PC-9 (cell line): ENCODE measurements at regions not wholly inside any gene's neighbourhood (a gene's known extent, or its start where the extent isn't known, plus 50 kb on each side); places are given as distances from the start of the nearest gene placed in this dataset.

Experiments
- BruUV-seq: library from RNA; stranded (reverse); fragments of 400-500 nt; replicated peaks from 2 replicates; lab custom pipeline; 2021; lab: Mats Ljungman, UMichigan
- CTCF ChIA-PET: fragments of 300-600 bp; sonication (Branson Sonifier 250); formaldehyde crosslinking; loops from one replicate; lab custom pipeline; 2022; ENCODE audit warnings: antibody characterized with exemption; lab: Charles Lee
- POLR2A ChIA-PET: fragments of 300-600 bp; sonication (Branson Sonifier 250); formaldehyde crosslinking; loops from one replicate; lab custom pipeline; 2022; ENCODE audit warnings: antibody characterized with exemption; ENCODE audit not compliant: unreplicated experiment; lab: Charles Lee
- DNase-seq, 2 experiments: peaks; one replicate each; pipeline versions ENCODE4 v3.0.0 to v3.0.0-alpha.2; 2015 to 2022; ENCODE audit warnings: mixed read lengths in 1 of 2
- H2AFZ ChIP-seq: fragments of 200-600 bp; sonication (generic); 2 replicates; pipeline ENCODE4 v1.8.1; 2017; ENCODE audit warnings: antibody characterized with exemption
- H3F3A ChIP-seq: fragments of 200-600 bp; sonication (generic); 2 replicates; pipeline ENCODE4 v1.8.1; 2017; ENCODE audit warnings: antibody characterized with exemption, mild to moderate bottlenecking, low read depth; ENCODE audit not compliant: insufficient read depth
- H3K27ac ChIP-seq: fragments of 200-600 bp; sonication (generic); 2 replicates; pipeline ENCODE4 v1.6.1; 2016; ENCODE audit warnings: mixed run types
- H3K27me3 ChIP-seq: fragments of 200-600 bp; sonication (generic); 2 replicates; pipeline ENCODE4 v1.6.1; 2016; ENCODE audit warnings: low read depth, mixed run types; ENCODE audit not compliant: insufficient read depth
- H3K36me3 ChIP-seq: fragments of 200-600 bp; sonication (generic); 2 replicates; pipeline ENCODE4 v1.6.1; 2016; ENCODE audit warnings: low read depth, mixed run types
- H3K4me1 ChIP-seq: fragments of 200-600 bp; sonication (generic); replicated peaks from 2 replicates; pipeline ENCODE4 v1.6.1; 2016; ENCODE audit warnings: mixed run types; ENCODE audit not compliant: insufficient read depth
- H3K4me2 ChIP-seq: fragments of 200-600 bp; sonication (generic); 2 replicates; pipeline ENCODE4 v1.6.1; 2017; ENCODE audit warnings: mixed run types
- H3K4me3 ChIP-seq: fragments of 200-600 bp; sonication (generic); 2 replicates; pipeline ENCODE4 v1.6.1; 2016; ENCODE audit warnings: mixed run types
- H3K79me2 ChIP-seq: fragments of 200-600 bp; sonication (generic); 2 replicates; pipeline ENCODE4 v1.6.1; 2017; ENCODE audit warnings: low read depth, mixed run types
- H3K9me2 ChIP-seq: fragments of 200-600 bp; sonication (generic); 2 replicates; pipeline ENCODE4 v1.8.1; 2017; ENCODE audit warnings: mild to moderate bottlenecking; ENCODE audit not compliant: insufficient read depth
- H3K9me3 ChIP-seq: fragments of 200-600 bp; sonication (generic); 2 replicates; pipeline ENCODE4 v1.8.1; 2016; ENCODE audit warnings: low read depth; ENCODE audit not compliant: insufficient read depth
- H4K20me1 ChIP-seq: fragments of 200-600 bp; sonication (generic); 2 replicates; pipeline ENCODE4 v1.8.1; 2017; ENCODE audit not compliant: insufficient read depth
- EZH2 ChIP-seq: fragments of 200-600 bp; sonication (generic); IDR thresholded peaks from 2 replicates; pipeline ENCODE4 v1.8.0; 2017; ENCODE audit warnings: antibody characterized with exemption, low read depth
- intact Hi-C: fragments of 100-400 bp; cut with micrococcal nuclease; formaldehyde crosslinking; loops from one replicate; pipeline ENCODE4 v1.10.0; 2022; ENCODE audit not compliant: unreplicated experiment
- TF ChIP-seq, protein P1 (sequence below): fragments of 200-600 bp; sonication (generic); conservative IDR thresholded peaks from 2 replicates; pipeline ENCODE4 v1.6.1; 2017; ENCODE audit warnings: mixed run types, antibody characterized with exemption, mild to moderate bottlenecking, moderate library complexity

- H3K27ac ChIP-seq, result no peak overlapping the region
- H2AFZ ChIP-seq, result no peak overlapping the region
- H4K20me1 ChIP-seq, result no peaks in the 10 kb centered on the region
- no peak for TF ChIP-seq EZH2
- TF ChIP-seq, protein P1, sequence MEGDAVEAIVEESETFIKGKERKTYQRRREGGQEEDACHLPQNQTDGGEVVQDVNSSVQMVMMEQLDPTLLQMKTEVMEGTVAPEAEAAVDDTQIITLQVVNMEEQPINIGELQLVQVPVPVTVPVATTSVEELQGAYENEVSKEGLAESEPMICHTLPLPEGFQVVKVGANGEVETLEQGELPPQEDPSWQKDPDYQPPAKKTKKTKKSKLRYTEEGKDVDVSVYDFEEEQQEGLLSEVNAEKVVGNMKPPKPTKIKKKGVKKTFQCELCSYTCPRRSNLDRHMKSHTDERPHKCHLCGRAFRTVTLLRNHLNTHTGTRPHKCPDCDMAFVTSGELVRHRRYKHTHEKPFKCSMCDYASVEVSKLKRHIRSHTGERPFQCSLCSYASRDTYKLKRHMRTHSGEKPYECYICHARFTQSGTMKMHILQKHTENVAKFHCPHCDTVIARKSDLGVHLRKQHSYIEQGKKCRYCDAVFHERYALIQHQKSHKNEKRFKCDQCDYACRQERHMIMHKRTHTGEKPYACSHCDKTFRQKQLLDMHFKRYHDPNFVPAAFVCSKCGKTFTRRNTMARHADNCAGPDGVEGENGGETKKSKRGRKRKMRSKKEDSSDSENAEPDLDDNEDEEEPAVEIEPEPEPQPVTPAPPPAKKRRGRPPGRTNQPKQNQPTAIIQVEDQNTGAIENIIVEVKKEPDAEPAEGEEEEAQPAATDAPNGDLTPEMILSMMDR, result no peak
- no peak for DNase-seq
- H3K9me3 ChIP-seq, result no peaks in the 10 kb centered on the region
- no peaks in the 10 kb centered on the region for H3K9me2 ChIP-seq
- no peaks in the 10 kb centered on the region for H3K4me1 ChIP-seq
- POLR2A ChIA-PET, result no interaction called here
- H3K4me2 ChIP-seq, result no peak overlapping the region
- H3K36me3 ChIP-seq, result no peaks in the 10 kb centered on the region
- BruUV-seq, result no TSS peak
- H3F3A ChIP-seq, result no peaks in the 10 kb centered on the region
- CTCF ChIA-PET, result no interaction called here
- H3K79me2 ChIP-seq, result no peaks in the 10 kb centered on the region
- intact Hi-C loops, result no loop called here
- no peak overlapping the region for H3K4me3 ChIP-seq
- no peaks in the 10 kb centered on the region for H3K27me3 ChIP-seq
Measured at GRCh38 chr1:199362996-199363395, 664.5 kb upstream of the NR5A2 start.

DNA sequence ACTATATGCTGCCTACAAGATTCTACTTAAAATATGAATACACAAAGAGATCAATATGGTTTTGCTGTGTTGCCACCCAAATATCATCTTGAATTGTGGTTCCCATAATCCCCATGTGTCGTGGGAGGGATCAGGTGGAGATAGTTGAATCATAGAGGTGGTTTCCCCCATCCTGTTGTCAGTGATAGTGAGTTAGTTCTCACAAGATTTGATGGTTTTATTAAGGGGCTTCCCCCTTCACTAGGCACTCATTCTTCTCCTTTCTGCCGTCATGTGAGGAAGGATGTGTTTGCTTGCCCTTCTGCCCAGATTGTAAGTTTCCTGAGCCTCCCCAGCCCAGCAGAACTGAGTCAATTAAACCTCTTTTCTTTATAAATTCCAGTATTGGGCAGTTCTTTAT, 654.4 kb upstream of the NR5A2 start:
- H3K4me2 ChIP-seq, result no peak overlapping the region
- ChIA-PET CTCF (no interaction called here), POLR2A (no interaction called here)
- no peak for DNase-seq
- no peaks in the 10 kb centered on the region for H4K20me1 ChIP-seq
- H3K4me1 ChIP-seq, result no peaks in the 10 kb centered on the region
- H3K36me3 ChIP-seq, result no peaks in the 10 kb centered on the region
- no peak overlapping the region for H2AFZ ChIP-seq
- H3K4me3 ChIP-seq, result no peak overlapping the region
- no peaks in the 10 kb centered on the region for H3F3A ChIP-seq
- no peaks in the 10 kb centered on the region for H3K79me2 ChIP-seq
- peaks cover 4% of the 10 kb centered on the region; the same call in 1 of the 2 replicates for H3K9me3 ChIP-seq
- no TSS peak for BruUV-seq
- TF ChIP-seq, protein P1, result no peak
- no peak for TF ChIP-seq EZH2
- H3K9me2 ChIP-seq, result no peaks in the 10 kb centered on the region
- H3K27me3 ChIP-seq, result no peaks in the 10 kb centered on the region
- H3K27ac ChIP-seq, result no peak overlapping the region
- intact Hi-C loops, result loop anchor here (10.0 kb wide), 1 partner anchor 198 kb away; no protein-coding TSS in a partner anchor

DNA sequence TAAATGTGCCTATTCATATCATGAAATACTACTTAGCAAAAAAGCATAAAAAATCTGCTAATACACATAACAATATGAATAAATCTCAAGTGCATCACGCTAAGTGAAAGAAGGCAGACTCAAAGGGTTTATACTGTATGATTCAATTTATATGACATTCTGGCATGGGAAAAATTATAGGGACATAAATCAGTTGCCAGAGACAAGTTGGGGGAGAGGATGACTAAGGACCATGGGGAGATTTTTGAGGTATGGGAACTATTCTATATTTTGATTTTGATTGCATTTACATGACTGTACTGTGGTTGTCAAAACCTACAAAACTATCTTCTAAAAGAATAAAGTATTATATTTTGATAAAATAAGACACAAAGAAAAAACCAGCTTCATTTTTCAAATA, 650.3 kb upstream of the NR5A2 start:
- no peaks in the 10 kb centered on the region for H3K27me3 ChIP-seq
- H3K4me1 ChIP-seq, result no peaks in the 10 kb centered on the region
- ChIA-PET CTCF (no interaction called here), POLR2A (no interaction called here)
- no peaks in the 10 kb centered on the region for H3K9me2 ChIP-seq
- H3K27ac ChIP-seq, result no peak overlapping the region
- H2AFZ ChIP-seq, result no peak overlapping the region
- H3F3A ChIP-seq, result no peaks in the 10 kb centered on the region
- intact Hi-C loops, result loop anchor here (10.0 kb wide), 1 partner anchor 202 kb away; no protein-coding TSS in a partner anchor
- no peaks in the 10 kb centered on the region for H4K20me1 ChIP-seq
- no peak for TF ChIP-seq EZH2
- TF ChIP-seq, protein P1, result no peak
- no peaks in the 10 kb centered on the region for H3K79me2 ChIP-seq
- H3K4me2 ChIP-seq, result no peak overlapping the region
- peaks cover 4% of the 10 kb centered on the region; the same call in 1 of the 2 replicates for H3K9me3 ChIP-seq
- DNase-seq, result no peak
- H3K36me3 ChIP-seq, result no peaks in the 10 kb centered on the region
- H3K4me3 ChIP-seq, result no peak overlapping the region
- BruUV-seq, result no TSS peak
